ENCODE measurements at regions not wholly inside any gene's neighbourhood (a gene's known extent, or its start where the extent isn't known, plus 50 kb on each side); places are given as distances from the start of the nearest gene placed in this dataset.

DNA sequence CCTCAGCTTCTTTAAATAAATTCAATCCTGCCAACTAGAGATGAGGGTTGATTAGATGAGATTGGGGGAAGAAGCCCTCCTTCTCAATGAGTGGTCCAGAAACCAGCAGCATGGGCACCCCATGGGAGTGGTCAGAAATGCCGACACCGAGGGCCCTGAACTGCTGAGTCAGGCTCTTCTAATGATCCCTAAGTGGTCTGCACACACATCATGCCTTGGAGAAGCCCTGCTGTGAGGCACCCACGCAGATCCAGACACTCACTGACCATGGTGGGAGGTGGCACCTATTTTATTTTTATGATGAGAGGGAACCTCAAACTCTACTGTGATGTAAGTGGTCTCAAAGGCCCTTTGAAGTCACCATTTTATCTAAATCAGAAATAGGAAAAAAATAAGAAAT is 72.3 kb upstream of the BOD1 start:
- TF ChIP-seq POLR2A (IDR thresholded peaks at IDR 0.05; ENCODE audit: low read depth, low read length) (no peak), POLR2AphosphoS5 (IDR thresholded peaks at IDR 0.05; ENCODE audit: low read depth, low read length) (no peak), TAF1 (IDR thresholded peaks at IDR 0.05; ENCODE audit: low read depth, low read length) (no peak), PAX5 (IDR thresholded peaks at IDR 0.05; ENCODE audit: insufficient read depth, low read length, severe bottlenecking) (no peak), POU2F2 (IDR thresholded peaks at IDR 0.05; ENCODE audit: low read depth, low read length) (no peak), SPI1 (IDR thresholded peaks at IDR 0.05; ENCODE audit: low read depth, low read length) (no peak)

Data from GM12891 (cell line).